SW480 (cell line): ENCODE measurements at regions not wholly inside any gene's neighbourhood (a gene's known extent, or its start where the extent isn't known, plus 50 kb on each side); places are given as distances from the start of the nearest gene placed in this dataset.
"Not testable (repeated sequence)": the region's sequence is repeated elsewhere in the genome, so short reads cannot be mapped to it uniquely, and the experiment has no call there.

Experiments used
- DNase-seq: peaks from one replicate; pipeline ENCODE4 v3.0.0-alpha.2; 2016; ENCODE audit warnings: low spot score

DNA sequence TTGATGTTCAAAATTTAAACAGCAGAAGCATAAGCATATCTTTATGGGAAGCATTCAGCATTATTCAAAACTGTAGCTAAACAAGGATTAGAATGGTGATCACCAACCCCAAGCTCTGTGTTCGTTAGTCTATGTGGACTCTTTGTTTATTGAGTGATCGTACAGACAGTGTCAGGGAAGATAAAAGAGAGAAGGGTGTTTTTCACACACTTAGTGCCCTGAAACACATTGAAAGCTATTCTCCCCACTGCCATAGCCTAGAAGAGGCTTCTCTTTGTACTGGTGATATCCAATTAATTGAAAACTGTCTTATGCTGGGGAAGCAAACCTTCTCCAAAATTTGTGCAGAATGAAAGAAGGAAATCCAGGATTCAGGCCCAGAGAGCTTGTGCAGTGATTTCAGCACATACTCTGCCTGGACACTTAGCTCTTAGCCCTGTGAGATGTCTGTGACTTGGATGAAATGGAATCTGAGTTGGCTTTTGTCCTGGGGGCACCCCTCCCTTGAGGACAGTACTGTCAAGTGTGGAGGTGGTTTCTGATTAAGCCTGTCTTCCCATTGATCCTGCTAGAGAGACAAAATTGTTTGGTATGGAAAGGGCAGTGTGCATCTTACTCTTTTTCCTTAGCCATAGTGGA is 125.7 kb upstream of the MTHFD1L start:
- DNase-seq: no peak

DNA sequence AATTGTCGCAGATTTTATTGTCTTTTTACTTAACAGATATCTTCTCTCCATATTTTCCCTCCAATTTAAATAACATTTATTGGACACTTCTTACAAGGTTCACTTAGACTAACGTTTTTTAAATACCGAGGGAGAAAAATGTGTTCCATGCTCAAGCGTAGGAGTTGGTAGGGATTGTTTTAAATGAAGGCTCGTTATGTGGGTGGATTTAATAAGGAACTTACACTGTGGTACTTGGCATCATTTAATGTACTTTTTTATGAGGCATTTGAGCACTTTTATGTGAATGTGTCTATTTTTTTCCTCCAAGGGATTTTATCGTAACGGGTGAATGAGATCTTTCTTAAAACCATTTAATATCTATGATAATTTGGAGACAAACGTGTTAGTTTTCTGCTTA is 125.0 kb upstream of the MTHFD1L start:
- DNase-seq: no peak

DNA sequence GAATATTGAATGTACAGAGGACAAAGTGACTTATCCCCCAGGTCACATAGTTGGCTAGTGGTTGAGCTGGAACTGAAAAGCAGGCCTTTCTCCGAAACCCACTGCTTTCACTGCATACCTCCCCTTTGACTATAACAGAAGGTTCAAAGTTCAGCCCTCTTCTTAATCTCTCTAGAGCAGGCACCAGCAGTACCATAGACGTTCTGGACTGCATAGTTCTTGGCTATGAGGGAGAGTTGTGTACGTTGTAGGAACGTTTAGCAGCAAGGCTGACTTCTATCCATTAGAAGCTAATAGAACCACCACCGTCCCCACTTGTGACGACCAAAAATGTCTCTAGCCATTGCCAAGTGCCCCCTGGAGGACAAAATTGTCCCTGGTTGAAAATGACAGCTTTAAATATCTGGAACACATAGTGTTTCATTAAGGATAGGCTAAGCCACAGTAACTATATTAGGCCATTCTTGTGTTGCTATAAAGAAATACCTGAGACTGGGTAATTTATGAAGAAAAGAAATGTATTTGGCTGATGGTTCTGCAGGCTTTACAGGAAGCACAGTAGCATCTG is 123.8 kb upstream of the MTHFD1L start:
- no peak for DNase-seq

DNA sequence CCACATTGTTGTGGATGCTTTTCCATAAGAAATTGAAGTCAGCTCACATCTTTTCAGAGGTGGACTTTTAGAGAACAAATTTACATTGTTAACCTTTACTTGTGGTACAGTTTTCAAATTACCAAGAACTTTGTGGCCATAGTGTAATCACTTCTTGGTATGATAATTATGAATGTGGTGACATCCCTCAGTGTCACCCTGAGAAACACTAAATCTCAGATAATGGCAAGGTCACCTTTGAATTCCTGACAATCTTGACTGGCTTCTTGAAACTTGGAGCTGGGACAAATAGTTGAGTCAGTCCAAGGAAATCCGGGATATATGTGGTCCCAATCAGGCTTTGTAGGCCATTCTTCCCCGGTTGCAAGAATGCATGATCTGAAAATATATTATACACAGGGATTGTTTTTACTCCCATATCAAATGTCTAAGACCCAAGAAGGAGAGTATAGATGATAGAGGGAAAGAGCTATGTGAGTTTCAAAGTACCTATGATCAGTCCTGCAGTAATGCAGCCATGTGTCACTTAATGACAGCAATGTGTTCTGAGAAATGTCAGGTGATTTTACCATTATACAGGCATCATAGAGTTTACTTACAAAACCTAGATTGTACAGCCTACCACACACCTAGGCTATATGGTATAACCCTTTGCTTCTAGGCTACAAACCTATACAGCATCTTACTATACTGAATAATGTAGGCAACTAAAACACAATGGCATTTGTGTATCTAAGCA is 120.8 kb upstream of the MTHFD1L start:
- no peak for DNase-seq

DNA sequence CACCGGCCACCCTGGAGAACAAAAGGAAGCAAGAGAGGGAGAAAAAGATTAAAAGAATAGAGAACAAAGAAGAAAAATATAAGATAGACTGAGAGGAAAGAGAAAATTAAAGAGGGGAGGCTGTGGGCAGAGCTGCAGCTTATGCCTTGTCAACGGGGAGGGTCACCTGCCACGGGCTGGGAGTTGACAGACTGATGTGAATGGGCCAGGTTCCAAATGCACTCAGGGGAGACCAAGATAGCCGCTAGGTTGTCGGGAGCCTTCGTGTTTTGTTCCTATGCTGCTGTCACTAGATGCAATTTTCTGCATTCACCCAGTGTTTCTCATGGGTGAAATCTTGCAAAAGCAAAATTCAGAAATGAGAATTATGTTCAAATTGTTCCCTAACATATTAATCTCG is 119.6 kb upstream of the MTHFD1L start:
- DNase-seq: no peak

DNA sequence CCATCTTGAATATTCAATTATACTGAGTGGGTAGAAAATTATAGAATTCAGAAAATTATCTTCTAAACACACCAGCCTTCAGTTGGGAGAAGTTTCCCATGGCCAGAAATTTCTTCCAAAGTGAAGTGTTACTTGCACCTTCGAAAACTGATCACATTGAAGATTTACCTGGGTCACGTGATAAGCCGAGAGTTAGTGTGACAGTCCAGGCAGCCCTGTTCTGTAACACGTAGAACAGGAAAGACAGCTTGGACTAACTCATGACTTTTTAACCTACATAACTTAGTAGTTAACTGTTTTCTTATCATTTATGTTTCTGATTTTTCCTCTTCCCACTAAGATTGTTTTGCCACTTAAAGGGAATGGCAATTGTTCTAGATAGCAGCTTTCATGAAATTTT is 118.3 kb upstream of the MTHFD1L start:
- no peak for DNase-seq

DNA sequence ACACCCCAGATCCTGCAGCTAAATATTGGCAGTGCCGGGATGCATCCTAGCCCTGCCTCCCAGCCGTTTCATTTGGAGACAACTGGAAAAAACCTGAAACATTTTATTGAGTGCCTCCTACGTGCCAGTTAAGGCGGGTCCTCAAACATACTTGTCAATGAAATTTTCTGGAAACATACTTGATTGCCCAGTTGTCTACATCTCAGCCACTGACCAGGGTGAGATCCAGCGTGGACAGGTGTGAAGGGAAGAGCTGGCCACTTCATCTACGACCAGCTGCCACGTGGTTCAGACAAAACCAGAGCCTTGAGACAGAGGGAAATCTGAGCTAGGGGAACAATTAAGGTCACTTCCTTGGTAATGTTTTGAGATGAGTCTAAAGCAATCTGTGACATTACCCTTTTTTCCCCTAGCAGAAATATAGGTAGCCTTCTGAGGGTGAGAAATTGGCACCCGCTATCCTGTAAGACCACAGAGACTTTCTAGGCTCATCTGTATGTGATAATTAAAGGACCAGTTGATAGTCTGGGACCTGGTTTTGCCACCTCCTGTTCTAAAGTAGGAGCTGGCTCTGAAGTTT is 116.3 kb upstream of the MTHFD1L start:
- no peak for DNase-seq

DNA sequence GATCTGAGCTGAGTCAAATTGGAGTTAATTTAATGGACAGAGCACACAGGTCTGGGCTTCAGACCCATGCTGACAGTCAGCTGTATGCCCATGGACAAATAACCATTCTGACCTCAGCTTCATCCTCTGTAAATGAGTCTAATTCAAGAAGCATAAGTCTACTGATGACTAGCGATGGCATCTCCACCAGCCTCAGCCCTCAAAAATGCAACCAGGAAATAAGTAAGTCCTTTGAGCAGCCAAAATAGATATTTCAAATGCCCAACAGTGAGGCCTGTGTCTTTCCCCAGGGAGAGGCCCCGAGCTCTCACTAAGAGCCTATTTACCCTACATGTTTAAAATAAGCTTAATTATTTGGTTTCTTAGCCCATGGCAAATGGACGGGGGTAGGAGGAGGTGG is 114.2 kb upstream of the MTHFD1L start:
- no peak for DNase-seq

DNA sequence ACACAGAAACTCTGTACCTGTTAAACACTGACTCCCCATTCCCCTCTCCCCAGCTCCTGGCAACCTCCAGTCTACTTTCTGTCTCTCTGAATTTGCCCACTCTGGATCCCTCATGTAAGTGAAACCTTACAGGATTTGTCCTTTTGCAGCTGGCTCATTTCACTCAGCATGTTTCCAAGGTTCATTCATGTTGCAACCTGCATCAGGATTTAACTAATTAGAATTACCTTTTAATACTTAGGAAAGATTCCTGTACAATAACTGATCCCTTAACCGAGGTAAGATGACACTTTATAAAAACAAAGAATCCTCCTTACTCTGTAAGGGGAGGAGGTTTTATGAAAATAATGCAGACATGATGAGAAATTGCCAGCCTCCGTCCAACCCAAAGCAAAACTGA is 113.1 kb upstream of the MTHFD1L start:
- DNase-seq: no peak

DNA sequence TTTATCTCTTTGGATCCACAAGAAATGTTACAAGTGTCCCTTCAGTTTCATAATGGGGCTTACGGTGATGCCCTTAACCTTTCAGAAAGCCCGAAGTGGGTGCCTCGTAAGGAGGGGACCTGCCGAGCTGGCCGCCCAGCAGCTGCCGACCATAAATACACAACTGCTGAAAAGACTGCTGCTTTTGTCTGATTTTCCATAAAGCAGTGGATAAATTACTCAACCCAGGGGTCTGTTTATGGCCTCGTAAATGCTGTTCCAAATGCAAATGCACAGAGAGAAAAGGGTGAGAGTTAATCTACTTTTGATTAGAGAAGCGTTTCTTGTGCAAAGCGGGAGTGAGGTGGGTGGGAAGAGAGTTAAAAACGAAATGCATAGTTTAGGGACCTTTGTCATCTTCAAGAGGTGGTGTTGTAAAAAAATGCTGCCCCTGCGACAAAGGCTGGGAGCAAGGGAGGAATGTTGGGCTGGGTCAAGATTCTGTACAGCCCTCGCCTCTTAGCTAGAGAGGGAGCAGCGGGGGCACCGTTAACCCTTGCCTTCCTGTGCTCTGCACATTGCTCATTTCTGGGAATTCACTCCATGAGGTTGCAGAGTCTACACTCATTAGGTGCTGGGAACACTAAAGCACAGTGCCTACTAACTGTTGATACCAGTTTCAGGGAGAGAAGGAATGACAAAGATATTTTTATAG is 112.0 kb upstream of the MTHFD1L start:
- no peak for DNase-seq

DNA sequence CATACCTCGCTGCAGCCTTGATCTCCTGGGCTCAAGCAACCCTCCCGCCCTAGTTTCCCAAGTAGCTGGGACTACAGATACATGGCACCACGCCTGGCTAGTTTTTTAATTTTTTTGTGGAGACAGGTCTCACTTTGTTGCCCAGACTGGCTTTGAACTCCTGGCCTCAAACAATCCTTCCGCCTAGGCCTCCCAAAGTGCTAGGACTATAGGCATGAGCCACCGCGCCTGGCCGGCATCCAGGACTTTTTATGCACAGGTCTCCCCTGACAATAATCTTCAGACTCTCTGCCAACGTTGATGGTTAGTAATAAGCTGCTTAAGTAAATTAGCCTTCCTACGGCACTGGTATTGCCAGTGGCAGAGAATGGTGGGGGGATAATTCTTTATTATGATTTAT is 110.5 kb upstream of the MTHFD1L start:
- no peak for DNase-seq

DNA sequence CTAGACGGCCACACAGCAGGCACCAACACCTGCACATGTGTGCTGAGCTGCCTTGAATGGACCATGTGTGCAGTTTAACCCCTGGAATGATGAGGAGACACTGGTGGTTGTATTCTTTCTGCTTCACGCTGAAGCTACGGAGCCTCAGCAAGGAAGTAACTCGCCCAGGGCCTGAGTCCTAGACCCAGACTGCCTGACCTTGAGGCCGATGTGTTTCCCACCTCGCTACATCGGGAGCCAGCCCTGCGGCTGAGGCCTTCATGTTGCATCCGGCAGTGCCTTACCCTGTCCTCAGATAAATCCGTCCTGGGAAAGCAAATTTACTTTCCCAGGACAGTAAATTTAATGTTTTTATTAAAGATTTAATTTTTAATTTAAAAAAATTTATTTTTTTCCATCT is 110.0 kb upstream of the MTHFD1L start:
- no peak for DNase-seq

DNA sequence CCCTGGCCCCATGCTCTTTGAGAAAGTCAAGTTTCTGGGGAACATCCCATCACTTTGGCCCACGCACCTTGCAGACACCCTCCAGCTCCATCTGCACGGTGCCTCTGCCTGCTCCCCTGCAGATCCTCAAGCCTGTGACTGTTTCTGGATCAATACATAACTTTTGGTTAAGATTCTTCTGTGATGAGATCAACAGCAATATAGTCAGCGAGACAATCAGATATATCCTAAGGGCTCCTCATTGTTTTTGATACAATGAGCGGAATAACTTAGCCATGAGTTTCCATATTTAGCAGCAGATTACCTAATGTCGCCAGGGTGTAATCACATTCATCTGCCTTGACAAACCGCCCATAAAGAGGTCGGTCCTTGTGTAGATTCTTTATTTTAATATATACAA is 109.3 kb upstream of the MTHFD1L start:
- DNase-seq: no peak

DNA sequence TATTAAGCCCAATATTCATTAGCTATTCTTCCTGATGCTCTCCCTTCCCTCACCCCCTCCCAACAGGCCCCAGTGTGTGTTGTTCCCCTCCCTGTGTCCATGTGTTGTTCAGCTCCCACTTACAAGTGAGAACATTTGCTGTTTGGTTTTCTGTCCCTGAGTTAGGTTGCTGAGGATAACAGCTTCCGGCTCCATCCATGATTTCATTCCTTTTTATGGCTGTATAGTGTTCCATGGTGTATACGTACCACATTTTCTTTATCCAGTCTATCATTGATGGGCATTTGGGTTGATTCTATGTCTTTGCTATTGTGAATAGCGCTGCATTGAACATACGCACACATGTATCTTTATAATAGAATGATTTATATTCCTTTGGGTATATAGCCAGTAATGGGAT is 107.7 kb upstream of the MTHFD1L start:
- DNase-seq: not testable (repeated sequence)

DNA sequence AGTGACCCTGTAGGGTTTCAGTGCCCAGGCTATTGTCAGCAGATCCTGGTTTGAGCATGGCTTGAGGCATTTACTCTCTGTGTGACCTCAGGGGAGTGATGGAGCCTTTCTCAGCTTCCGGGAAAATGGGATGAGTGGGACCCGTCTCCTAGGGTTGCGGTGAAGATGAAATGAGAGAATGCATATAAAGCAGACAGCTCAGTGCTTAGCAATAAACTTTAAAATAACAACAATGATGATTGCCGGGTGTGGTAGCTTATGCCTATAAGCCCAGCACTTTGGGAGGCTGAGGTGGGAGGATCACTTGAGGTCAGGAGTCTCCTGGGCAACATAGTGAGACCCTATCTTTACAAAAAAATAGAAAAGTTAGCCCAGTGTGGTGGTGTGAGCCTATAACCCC is 106.0 kb upstream of the MTHFD1L start:
- DNase-seq: no peak

DNA sequence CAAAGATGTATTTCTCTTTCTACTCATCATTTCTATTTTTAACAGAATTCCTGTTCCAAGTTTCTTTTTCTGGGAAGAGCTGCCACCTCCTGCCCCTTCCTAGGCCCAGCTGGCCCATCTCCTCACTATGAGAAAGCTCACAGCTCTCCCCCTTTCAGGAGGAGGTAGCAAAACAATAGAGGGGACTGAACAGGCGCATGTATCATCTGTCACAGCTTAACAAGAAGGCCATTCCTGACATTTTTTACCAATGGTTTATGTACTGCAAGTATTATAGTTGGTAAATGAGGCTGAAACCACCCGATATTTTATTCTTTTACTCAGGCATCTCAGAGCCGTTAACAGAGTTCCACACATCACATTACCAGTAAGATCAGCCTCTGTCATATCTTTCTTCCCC is 103.7 kb upstream of the MTHFD1L start:
- no peak for DNase-seq

DNA sequence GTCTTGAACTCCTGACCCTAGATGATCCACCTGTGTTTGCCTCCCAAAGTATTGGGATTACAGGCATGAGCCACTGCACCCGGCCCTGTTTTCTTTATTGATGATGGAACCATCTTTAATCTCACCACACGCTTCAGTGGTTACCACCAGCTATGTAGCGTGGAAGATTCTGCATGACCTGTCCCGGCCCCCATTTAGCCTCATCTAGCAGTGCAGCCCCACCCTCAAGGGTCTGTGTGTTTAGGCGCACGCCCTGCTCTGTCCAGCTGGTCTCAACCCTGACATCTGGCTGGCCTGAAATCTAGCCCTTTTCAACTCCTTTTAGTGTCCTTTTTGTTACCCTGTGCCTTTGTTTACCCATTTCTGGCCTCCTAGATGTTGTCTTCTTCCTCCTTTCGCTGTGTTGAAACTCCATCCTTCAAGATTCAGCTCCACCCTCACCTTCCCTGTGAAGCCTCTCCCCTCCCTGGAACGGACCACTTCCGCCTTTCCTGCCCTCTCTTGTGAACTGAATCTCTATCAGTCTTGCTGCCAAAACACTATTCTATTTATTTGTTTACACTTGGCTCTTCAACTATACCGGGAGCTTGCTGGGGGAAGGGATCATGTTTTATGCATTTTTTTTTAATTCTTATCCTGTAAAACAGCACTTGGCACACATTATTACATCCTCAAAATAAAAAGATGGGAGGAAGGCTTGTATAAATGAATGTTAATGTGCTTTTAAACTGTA is 101.0 kb upstream of the MTHFD1L start:
- no peak for DNase-seq

DNA sequence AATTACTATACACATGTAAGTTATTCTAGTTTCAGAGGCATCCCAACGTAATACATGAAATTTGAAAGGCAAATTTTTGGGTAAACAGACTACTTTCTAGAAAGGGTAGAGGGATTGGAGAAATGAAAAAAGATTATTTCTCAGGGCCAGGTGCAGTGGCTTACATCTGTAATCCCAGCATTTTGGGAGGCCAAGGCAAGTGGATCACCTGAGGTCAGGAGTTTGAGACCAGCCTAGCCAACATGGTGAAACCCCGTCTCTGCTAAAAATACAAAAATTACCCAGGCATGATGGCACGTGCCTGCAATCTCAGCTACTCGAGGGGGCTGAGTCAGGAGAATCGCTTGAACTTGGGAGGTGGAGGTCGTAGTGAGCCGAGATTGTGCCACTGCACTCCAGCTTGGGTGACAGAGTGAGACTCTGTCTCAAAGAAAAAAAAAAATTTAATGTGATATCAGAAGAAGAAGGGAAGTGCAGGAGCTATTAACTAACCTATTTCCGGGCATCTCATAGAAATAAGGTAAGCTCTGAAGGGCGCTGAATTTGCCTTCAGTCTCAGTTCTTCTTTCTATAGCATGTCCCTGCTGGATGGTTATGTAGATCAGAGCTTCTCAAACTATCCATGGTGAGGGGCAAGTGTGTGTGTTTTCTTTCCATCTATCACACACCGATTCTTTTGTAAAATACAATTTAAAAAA is 100.3 kb upstream of the MTHFD1L start:
- DNase-seq: no peak

DNA sequence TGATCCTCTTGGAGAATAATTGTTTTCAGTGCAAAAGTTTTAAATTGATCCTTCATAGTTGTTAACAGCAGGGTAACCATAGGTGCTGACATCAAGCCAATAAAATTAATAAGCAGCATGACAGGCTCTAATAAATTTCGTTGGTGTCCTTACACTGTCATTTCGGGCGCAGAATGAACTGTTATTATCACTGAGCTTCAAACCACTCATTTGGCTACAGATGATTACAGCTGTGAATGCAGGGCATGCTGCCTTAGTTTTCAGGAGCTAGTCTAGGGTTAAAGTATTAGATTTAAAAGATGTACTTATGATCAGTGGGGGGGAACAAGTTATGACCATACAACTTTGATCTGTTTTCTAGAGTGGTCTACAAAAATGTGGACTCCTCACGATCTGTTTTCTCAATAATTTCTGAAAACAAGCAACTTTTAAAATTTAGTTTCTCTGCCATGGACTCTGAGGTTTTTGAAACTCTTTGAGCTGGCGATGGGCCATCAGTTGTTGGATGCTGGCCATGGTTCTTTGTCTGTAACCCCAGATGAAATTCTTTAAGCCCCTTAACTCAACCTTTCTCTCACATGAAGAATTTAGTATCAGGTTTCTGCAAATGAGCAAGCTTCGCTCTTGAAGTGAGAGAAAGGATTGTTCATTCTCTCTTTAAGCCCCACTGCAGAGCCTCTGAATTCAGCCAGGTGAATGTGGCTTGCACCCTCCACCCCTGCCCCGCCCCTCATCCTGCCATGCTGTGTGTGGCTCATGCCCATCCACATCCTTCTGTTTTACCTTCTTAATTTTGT is 99.1 kb upstream of the MTHFD1L start:
- no peak for DNase-seq

DNA sequence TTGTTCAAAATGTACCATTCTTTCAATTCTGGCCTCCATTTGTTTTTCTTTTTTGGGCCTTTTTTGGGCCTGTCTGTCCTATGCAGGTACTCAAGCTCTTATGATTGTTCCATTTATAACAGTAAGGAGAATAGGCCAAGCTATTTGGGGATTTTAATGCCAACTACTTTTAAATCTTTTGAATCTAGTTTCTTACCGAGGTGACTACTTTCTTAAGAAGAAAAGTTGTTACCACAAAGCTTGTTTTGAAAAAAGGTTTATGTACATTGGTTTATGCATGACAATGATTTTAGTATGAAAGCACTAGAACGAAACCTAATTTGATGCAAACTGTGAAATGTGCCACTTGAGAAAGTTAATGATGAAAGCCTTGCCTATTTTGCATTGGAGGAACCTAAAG is 98.3 kb upstream of the MTHFD1L start:
- DNase-seq: no peak

DNA sequence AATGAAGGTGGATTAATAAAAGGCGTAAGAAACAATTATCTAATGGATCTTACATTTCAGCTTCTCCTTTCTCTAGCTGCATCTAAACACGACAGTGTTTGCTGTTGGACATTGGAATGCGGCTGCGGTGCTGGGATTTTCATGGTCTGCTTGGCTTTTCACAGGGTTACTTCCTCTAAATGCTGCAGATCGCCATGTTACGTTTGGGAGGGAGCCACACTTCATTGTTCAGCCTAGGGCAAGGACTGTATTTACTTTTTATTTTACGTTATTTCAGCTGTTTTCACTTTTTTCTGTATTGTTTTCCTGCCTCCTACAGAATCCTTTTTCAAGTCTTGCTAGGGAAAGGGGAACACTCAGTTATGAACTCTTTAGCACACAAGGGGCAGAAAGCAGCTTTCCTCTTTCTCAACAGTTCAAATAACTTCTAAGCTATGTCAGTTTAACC is 97.9 kb upstream of the MTHFD1L start:
- no peak for DNase-seq
